ENCODE measurements at regions not wholly inside any gene's neighbourhood (a gene's known extent, or its start where the extent isn't known, plus 50 kb on each side); places are given as distances from the start of the nearest gene placed in this dataset.

- DNase-seq (ENCODE audit: extremely low read depth, insufficient read length): no peak
- Histone ChIP-seq H3K27me3 (replicated peaks; ENCODE audit: control insufficient read depth, insufficient read depth, low read length) (no peaks in the 10 kb centered on the region; the same call in 1 of the 2 replicates), H3K36me3 (ENCODE audit: control insufficient read depth, insufficient read depth, low read length) (no peaks in the 10 kb centered on the region), H3K4me3 (replicated peaks; ENCODE audit: low read depth, low read length) (no peak overlapping the region)
- no peak for TF ChIP-seq CTCF (IDR thresholded peaks at IDR 0.05; ENCODE audit: insufficient read depth, low read length, poor library complexity, severe bottlenecking)
Observed at GRCh38 chr7:22569586-22570321, 69.8 kb upstream of the STEAP1B start.

- no peak for DNase-seq (ENCODE audit: extremely low read depth, insufficient read length)
- no peak for TF ChIP-seq CTCF (IDR thresholded peaks at IDR 0.05; ENCODE audit: insufficient read depth, low read length, poor library complexity, severe bottlenecking)
- Histone ChIP-seq H3K4me3 (replicated peaks; ENCODE audit: low read depth, low read length) (no peak overlapping the region), H3K27me3 (replicated peaks; ENCODE audit: control insufficient read depth, insufficient read depth, low read length) (no peaks in the 10 kb centered on the region), H3K36me3 (ENCODE audit: control insufficient read depth, insufficient read depth, low read length) (no peaks in the 10 kb centered on the region)
Observed at GRCh38 chr7:22566592-22566991, 66.6 kb upstream of the STEAP1B start.

GRCh38 chr7:22566176-22566575 lies 66.2 kb upstream of the STEAP1B start:
- Histone ChIP-seq H3K27me3 (replicated peaks; ENCODE audit: control insufficient read depth, insufficient read depth, low read length) (no peaks in the 10 kb centered on the region), H3K36me3 (ENCODE audit: control insufficient read depth, insufficient read depth, low read length) (no peaks in the 10 kb centered on the region), H3K4me3 (replicated peaks; ENCODE audit: low read depth, low read length) (no peak overlapping the region)
- no peak for DNase-seq (ENCODE audit: extremely low read depth, insufficient read length)
- no peak for TF ChIP-seq CTCF (IDR thresholded peaks at IDR 0.05; ENCODE audit: insufficient read depth, low read length, poor library complexity, severe bottlenecking)

GRCh38 chr7:22565315-22565811 lies 65.4 kb upstream of the STEAP1B start:
- Histone ChIP-seq H3K27me3 (replicated peaks; ENCODE audit: control insufficient read depth, insufficient read depth, low read length) (no peaks in the 10 kb centered on the region), H3K4me3 (replicated peaks; ENCODE audit: low read depth, low read length) (no peak overlapping the region), H3K36me3 (ENCODE audit: control insufficient read depth, insufficient read depth, low read length) (no peaks in the 10 kb centered on the region)
- no peak for DNase-seq (ENCODE audit: extremely low read depth, insufficient read length)
- TF ChIP-seq CTCF (IDR thresholded peaks at IDR 0.05; ENCODE audit: insufficient read depth, low read length, poor library complexity, severe bottlenecking): no peak

GRCh38 chr7:22564511-22565045 lies 64.6 kb upstream of the STEAP1B start:
- Histone ChIP-seq H3K27me3 (replicated peaks; ENCODE audit: control insufficient read depth, insufficient read depth, low read length) (no peaks in the 10 kb centered on the region), H3K36me3 (ENCODE audit: control insufficient read depth, insufficient read depth, low read length) (no peaks in the 10 kb centered on the region), H3K4me3 (replicated peaks; ENCODE audit: low read depth, low read length) (no peak overlapping the region)
- no peak for TF ChIP-seq CTCF (IDR thresholded peaks at IDR 0.05; ENCODE audit: insufficient read depth, low read length, poor library complexity, severe bottlenecking)
- no peak for DNase-seq (ENCODE audit: extremely low read depth, insufficient read length)
